Kidney (tissue), 13 donors: ENCODE measurements at regions not wholly inside any gene's neighbourhood (a gene's known extent, or its start where the extent isn't known, plus 50 kb on each side); places are given as distances from the start of the nearest gene placed in this dataset.

ENCODE experiments used
- DNase-seq, 5 donors: peaks; one replicate each; pipeline ENCODE4 v3.0.0-alpha.2; 2013 to 2020
- FAIRE-seq: peaks from 2 replicates; lab custom pipeline; 2012; peaks lifted over from hg19 to GRCh38; lab: Jason Lieb, UNC
- H3K27ac ChIP-seq, 2 donors: one replicate each; pipeline ENCODE4 v1.7.0; 2013; ENCODE audit warnings: low read depth in 2 of 2, low read length in 2 of 2, inconsistent platforms in 1 of 2
- H3K27me3 ChIP-seq: one replicate; pipeline ENCODE4 v1.7.1; 2013; ENCODE audit warnings: low read length, inconsistent platforms; ENCODE audit not compliant: control insufficient read depth, insufficient read depth
- H3K36me3 ChIP-seq, 3 donors: one replicate each; pipeline versions ENCODE4 v1.7.0 to v1.7.1; 2013; ENCODE audit warnings: low read length in 3 of 3, control low read depth in 1 of 3, inconsistent platforms in 1 of 3; ENCODE audit not compliant: insufficient read depth in 3 of 3, control insufficient read depth in 2 of 3
- H3K4me1 ChIP-seq, 3 donors: one replicate each; pipeline versions ENCODE4 v1.7.0 to v1.7.1; 2013; ENCODE audit warnings: low read length in 3 of 3, inconsistent platforms in 1 of 3, low read depth in 1 of 3; ENCODE audit not compliant: control insufficient read depth in 2 of 3, insufficient read depth in 2 of 3
- H3K4me3 ChIP-seq, 3 donors: one replicate each; pipeline versions ENCODE4 v1.7.0 to v1.8.1; 2013; ENCODE audit warnings: low read length in 3 of 3, control low read depth in 1 of 3, inconsistent platforms in 1 of 3
- H3K9ac ChIP-seq, 3 donors: one replicate each; pipeline versions ENCODE4 v1.7.0 to v1.7.1; 2013; ENCODE audit warnings: low read length in 3 of 3, control low read depth in 1 of 3, inconsistent platforms in 1 of 3
- H3K9me3 ChIP-seq, 3 donors: one replicate each; pipeline versions ENCODE4 v1.7.0 to v1.7.1; 2013; ENCODE audit warnings: low read length in 3 of 3, control low read depth in 1 of 3, inconsistent platforms in 1 of 3; ENCODE audit not compliant: control insufficient read depth in 2 of 3, insufficient read depth in 1 of 3
- intact Hi-C: fragments of 100-400 bp; cut with DNase I; formaldehyde crosslinking; loops from one replicate; pipeline ENCODE4 v1.11.1; 2022
- TF ChIP-seq, protein P1 (sequence below): IDR thresholded peaks from 3 replicates; pipeline ENCODE4 v1.5.1; 2012; ENCODE audit warnings: mild to moderate bottlenecking, moderate library complexity, borderline replicate concordance; ENCODE audit not compliant: insufficient read depth; ENCODE audit errors: extremely low read depth
- donor health status: control.
- donor health status: control.
- donor health status: control.
- donor health status: control.
- donor health status: control.
- donor health status: DM: yes; HTN: yes; CAD: no.
- donor health status: Normal renal cell carcinoma (clear cell type).

- H3K4me1 ChIP-seq: no peaks in the 10 kb centered on the region
- no peak for FAIRE-seq
- no peak for DNase-seq
- TF ChIP-seq, protein P1, sequence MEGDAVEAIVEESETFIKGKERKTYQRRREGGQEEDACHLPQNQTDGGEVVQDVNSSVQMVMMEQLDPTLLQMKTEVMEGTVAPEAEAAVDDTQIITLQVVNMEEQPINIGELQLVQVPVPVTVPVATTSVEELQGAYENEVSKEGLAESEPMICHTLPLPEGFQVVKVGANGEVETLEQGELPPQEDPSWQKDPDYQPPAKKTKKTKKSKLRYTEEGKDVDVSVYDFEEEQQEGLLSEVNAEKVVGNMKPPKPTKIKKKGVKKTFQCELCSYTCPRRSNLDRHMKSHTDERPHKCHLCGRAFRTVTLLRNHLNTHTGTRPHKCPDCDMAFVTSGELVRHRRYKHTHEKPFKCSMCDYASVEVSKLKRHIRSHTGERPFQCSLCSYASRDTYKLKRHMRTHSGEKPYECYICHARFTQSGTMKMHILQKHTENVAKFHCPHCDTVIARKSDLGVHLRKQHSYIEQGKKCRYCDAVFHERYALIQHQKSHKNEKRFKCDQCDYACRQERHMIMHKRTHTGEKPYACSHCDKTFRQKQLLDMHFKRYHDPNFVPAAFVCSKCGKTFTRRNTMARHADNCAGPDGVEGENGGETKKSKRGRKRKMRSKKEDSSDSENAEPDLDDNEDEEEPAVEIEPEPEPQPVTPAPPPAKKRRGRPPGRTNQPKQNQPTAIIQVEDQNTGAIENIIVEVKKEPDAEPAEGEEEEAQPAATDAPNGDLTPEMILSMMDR: no peak
- H3K9me3 ChIP-seq: no peaks in the 10 kb centered on the region
- intact Hi-C loops: no loop called here
- no peak overlapping the region for H3K9ac ChIP-seq
- H3K27me3 ChIP-seq: no peaks in the 10 kb centered on the region
- H3K4me3 ChIP-seq: no peak overlapping the region
- H3K36me3 ChIP-seq: no peaks in the 10 kb centered on the region
- no peak overlapping the region for H3K27ac ChIP-seq
Measured at GRCh38 chr11:26062660-26063059, 269.3 kb upstream of the ANO3 start.

- Histone ChIP-seq H3K36me3 (no peaks in the 10 kb centered on the region), H3K27ac (no peak overlapping the region), H3K27me3 (no peaks in the 10 kb centered on the region), H3K9me3 (no peaks in the 10 kb centered on the region), H3K4me3 (no peak overlapping the region), H3K4me1 (no peaks in the 10 kb centered on the region), H3K9ac (no peak overlapping the region)
- intact Hi-C loops: no loop called here
- DNase-seq (no peak), FAIRE-seq (no peak)
- TF ChIP-seq, protein P1: no peak
Measured at GRCh38 chr11:26063915-26064314, 268.0 kb upstream of the ANO3 start.

DNA sequence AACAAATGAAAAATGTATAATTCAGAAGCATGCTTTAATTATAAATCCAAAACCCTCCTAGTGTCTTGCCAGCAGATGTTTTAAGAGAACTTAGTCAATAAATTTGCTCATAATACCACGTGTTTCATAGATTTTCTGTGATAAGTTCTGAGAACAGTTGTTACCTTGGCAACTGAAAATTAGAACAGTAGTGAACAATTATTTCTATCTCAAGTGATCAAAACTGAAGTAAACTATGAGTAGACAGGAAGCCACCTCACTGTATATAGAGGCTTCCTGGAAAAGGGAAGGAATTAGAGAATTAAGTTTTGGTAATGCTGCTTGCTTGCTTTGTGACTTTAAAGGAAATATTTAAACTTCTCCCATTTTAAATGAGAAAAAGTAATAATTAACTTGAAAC lies 266.0 kb upstream of the ANO3 start:
- intact Hi-C loops: no loop called here
- H3K9ac ChIP-seq: no peak overlapping the region
- H3K4me3 ChIP-seq: no peak overlapping the region
- no peaks in the 10 kb centered on the region for H3K27me3 ChIP-seq
- H3K9me3 ChIP-seq: no peaks in the 10 kb centered on the region
- DNase-seq: no peak
- TF ChIP-seq, protein P1: no peak
- peaks cover 0 to 3% (median 0%) of the 10 kb centered on the region in 3 donors for H3K4me1 ChIP-seq
- FAIRE-seq: no peak
- no peak overlapping the region for H3K27ac ChIP-seq
- no peaks in the 10 kb centered on the region for H3K36me3 ChIP-seq
